Glutamatergic neuron (in vitro differentiated cells): ENCODE measurements at regions not wholly inside any gene's neighbourhood (a gene's known extent, or its start where the extent isn't known, plus 50 kb on each side); places are given as distances from the start of the nearest gene placed in this dataset.

ENCODE experiments used
- DNase-seq: peaks from one replicate; pipeline ENCODE4 v3.0.0; 2022
- H3K27ac Mint-ChIP-seq: one replicate; pipeline ENCODE4 v1.8.0; 2020; ENCODE audit warnings: mild to moderate bottlenecking, mixed read lengths, inconsistent platforms; ENCODE audit not compliant: unreplicated experiment
- H3K27me3 Mint-ChIP-seq: one replicate; pipeline ENCODE4 v1.8.0; 2020; ENCODE audit warnings: mild to moderate bottlenecking, moderate library complexity, mixed read lengths, inconsistent platforms; ENCODE audit not compliant: unreplicated experiment
- H3K36me3 Mint-ChIP-seq: one replicate; pipeline ENCODE4 v1.8.0; 2020; ENCODE audit warnings: mild to moderate bottlenecking, mixed read lengths, inconsistent platforms; ENCODE audit not compliant: unreplicated experiment
- H3K4me1 Mint-ChIP-seq: one replicate; pipeline ENCODE4 v1.8.0; 2020; ENCODE audit warnings: mild to moderate bottlenecking, low read depth, mixed read lengths, inconsistent platforms; ENCODE audit not compliant: unreplicated experiment
- H3K4me3 Mint-ChIP-seq: one replicate; pipeline ENCODE4 v1.8.0; 2020; ENCODE audit warnings: mild to moderate bottlenecking, mixed read lengths, inconsistent platforms; ENCODE audit not compliant: unreplicated experiment
- H3K9me3 Mint-ChIP-seq: one replicate; pipeline ENCODE4 v1.8.0; 2020; ENCODE audit warnings: mild to moderate bottlenecking, moderate library complexity, mixed read lengths, inconsistent platforms; ENCODE audit not compliant: unreplicated experiment
- CTCF ChIP-seq: fragments of 200-600 bp; sonication (generic); IDR thresholded peaks from one replicate; pipeline ENCODE4 v1.5.0; 2021; ENCODE audit not compliant: partially characterized antibody, unreplicated experiment

GRCh38 chr15:36458411-36458810, 121.0 kb upstream of the CDIN1 start:
- no peak overlapping the region for H3K27ac Mint-ChIP-seq
- no peak for DNase-seq
- H3K36me3 Mint-ChIP-seq: peaks cover 7% of the 10 kb centered on the region
- H3K9me3 Mint-ChIP-seq: peaks cover 2% of the 10 kb centered on the region
- H3K4me1 Mint-ChIP-seq: no peaks in the 10 kb centered on the region
- no peak overlapping the region for H3K4me3 Mint-ChIP-seq
- no peaks in the 10 kb centered on the region for H3K27me3 Mint-ChIP-seq
- no peak for TF ChIP-seq CTCF

DNA sequence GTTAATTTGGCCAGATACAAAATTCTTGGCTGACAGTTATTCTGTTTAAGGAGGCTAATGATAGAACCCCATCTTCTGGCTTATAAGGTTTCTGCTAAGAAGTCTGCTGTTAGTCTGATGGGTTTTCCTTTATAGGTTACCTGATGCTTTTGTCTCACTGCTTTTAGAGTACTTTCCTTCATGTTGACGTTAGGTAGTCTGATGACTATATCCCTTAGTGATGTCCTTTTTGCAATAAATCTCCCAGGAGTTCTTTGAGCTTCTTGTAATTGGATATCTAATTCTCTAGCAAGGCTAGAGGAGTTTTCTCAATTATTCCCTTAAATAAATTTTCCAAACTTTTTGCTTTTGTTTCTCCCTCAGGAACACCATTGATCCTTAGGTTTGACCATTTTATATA, 114.1 kb upstream of the CDIN1 start:
- no peak for TF ChIP-seq CTCF
- Mint-ChIP-seq H3K27ac (no peak overlapping the region), H3K27me3 (no peaks in the 10 kb centered on the region), H3K4me1 (peaks cover 2% of the 10 kb centered on the region), H3K9me3 (peaks cover 3% of the 10 kb centered on the region), H3K4me3 (no peak overlapping the region), H3K36me3 (peaks cover 12% of the 10 kb centered on the region)
- no peak for DNase-seq

GRCh38 chr15:36468746-36469145, 110.7 kb upstream of the CDIN1 start:
- H3K9me3 Mint-ChIP-seq: peaks cover 3% of the 10 kb centered on the region
- H3K27me3 Mint-ChIP-seq: no peaks in the 10 kb centered on the region
- no peak for TF ChIP-seq CTCF
- no peak for DNase-seq
- H3K4me3 Mint-ChIP-seq: no peak overlapping the region
- H3K36me3 Mint-ChIP-seq: peaks cover 2% of the 10 kb centered on the region
- H3K4me1 Mint-ChIP-seq: peaks cover 8% of the 10 kb centered on the region
- no peak overlapping the region for H3K27ac Mint-ChIP-seq

DNA sequence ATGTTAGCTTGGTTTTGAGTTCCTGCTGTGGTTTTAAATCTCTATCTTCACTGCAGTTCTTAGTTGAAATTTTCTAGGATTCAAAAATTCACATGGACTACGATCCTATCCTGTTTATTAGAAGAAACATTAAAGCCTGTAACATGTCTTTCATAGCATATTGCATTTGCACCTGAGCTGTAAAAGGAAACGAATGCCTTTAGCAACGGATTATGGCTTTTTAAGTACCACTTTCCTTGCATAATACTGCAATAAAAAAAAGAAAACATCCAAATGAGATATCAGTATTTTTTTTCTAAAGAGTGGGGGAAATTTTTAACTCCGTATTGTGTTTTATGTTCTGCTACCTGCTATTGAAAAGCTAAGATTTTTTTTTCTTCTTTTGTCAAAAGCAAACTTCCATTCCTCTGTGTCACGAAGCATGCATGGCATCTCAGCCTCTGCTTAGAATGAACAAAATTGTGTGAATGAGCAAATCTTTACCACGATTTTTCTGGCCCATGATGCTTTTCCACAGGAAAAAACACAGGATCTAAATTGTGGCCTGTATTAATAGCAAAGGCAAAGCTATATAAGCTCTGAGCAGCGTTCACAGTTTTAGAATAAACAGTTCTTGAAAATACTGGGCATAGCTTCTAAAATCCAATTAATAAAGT, 110.0 kb upstream of the CDIN1 start:
- H3K27me3 Mint-ChIP-seq: no peaks in the 10 kb centered on the region
- no peak for TF ChIP-seq CTCF
- H3K4me3 Mint-ChIP-seq: no peak overlapping the region
- peaks cover 2% of the 10 kb centered on the region for H3K9me3 Mint-ChIP-seq
- H3K36me3 Mint-ChIP-seq: no peaks in the 10 kb centered on the region
- H3K27ac Mint-ChIP-seq: no peak overlapping the region
- peaks cover 8% of the 10 kb centered on the region for H3K4me1 Mint-ChIP-seq
- DNase-seq: no peak

DNA sequence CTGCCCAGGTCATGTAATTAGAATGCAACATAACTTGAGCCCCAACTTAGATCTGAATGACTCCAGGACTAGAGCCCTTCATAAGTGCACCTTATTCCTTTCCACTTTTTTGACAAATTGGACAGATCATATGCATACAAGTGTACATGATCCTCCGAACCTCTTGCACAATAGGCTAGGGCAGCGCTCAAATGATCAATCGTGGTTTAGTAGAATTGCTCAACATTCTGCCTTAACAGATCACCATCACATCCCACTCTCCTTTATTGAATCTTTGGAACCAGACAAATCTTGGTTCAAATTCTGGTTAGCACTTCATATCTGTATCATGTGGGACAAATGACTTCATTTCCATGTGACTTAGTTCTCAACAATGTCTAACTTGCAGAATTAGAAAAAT, 106.8 kb upstream of the CDIN1 start:
- H3K4me3 Mint-ChIP-seq: no peak overlapping the region
- peaks cover 2% of the 10 kb centered on the region for H3K9me3 Mint-ChIP-seq
- peaks cover 8% of the 10 kb centered on the region for H3K4me1 Mint-ChIP-seq
- no peaks in the 10 kb centered on the region for H3K27me3 Mint-ChIP-seq
- no peaks in the 10 kb centered on the region for H3K36me3 Mint-ChIP-seq
- TF ChIP-seq CTCF: no peak
- no peak overlapping the region for H3K27ac Mint-ChIP-seq
- no peak for DNase-seq
